Pancreas (tissue), 10 donors: ENCODE measurements at regions not wholly inside any gene's neighbourhood (a gene's known extent, or its start where the extent isn't known, plus 50 kb on each side); places are given as distances from the start of the nearest gene placed in this dataset.

Source experiments
- ATAC-seq, 4 donors: fragments of 200-7000 bp; cut with Tn5 transposase; one replicate each; pipeline versions ENCODE4 v1.8.0 to v1.9.1; 2020; ENCODE audit warnings: mild to moderate bottlenecking in 4 of 4, moderate library complexity in 4 of 4
- DNase-seq, 6 donors: peaks; one replicate each; pipeline ENCODE4 v3.0.0-alpha.2; 2020
- FAIRE-seq: peaks from 2 replicates; lab custom pipeline; 2012; peaks lifted over from hg19 to GRCh38; lab: Jason Lieb, UNC
- H3K27ac ChIP-seq, 4 donors: fragments of 200-600 bp; sonication (generic); 1 replicate in 3 of 4; 2 replicates in 1 of 4; pipeline versions ENCODE4 v1.5.0 to v1.8.0; 2020
- H3K27me3 ChIP-seq, 4 donors: fragments of 200-600 bp; one replicate each; pipeline ENCODE4 v1.8.0; 2021
- H3K36me3 ChIP-seq, 3 donors: fragments of 200-600 bp; sonication (generic) in 1 of 3; one replicate each; pipeline versions ENCODE4 v1.5.0 to v1.8.0; 2020 to 2021
- H3K4me1 ChIP-seq, 3 donors: fragments of 200-600 bp; one replicate each; pipeline ENCODE4 v1.8.0; 2021
- H3K4me3 ChIP-seq, 4 donors: fragments of 200-600 bp; sonication (generic) in 2 of 4; one replicate each; pipeline versions ENCODE4 v1.5.0 to v1.8.0; 2020 to 2021
- H3K9me3 ChIP-seq, 4 donors: fragments of 200-600 bp; one replicate each; pipeline ENCODE4 v1.8.0; 2021
- CTCF ChIP-seq, 4 donors: fragments of 200-600 bp; sonication (generic) in 3 of 4; IDR thresholded peaks; one replicate each; pipeline versions ENCODE4 v1.5.0 to v1.8.0; 2021; ENCODE audit warnings: antibody characterized with exemption in 4 of 4
- WGBS, 2 donors: extraction: QIAGEN DNeasy Blood & Tissue Kit; methylation state at CpG; one replicate each; pipeline ENCODE4 v1.1.7; 2013; 5-methylcytosine and 5-hydroxymethylcytosine counted together
- intact Hi-C, 3 donors: fragments of 100-400 bp; cut with DNase I; formaldehyde crosslinking; loops; one replicate each; pipeline versions ENCODE4 v1.11.1 to v1.14.2; 2022
- donor health status: healthy with polysubstance abuse.
- donor health status: DM: no; HTN: no; CAD: no; lungs with moderate emphysema.
- donor health status: DM: no; HTN: no; CAD: no.
- donor health status: control.
- donor health status: control.
- donor health status: Bipolar disorder and iron deficiency.
- donor health status: DM: yes; HTN: yes; CAD: no.
- donor health status: DM: no; HTN: no; CAD: no.
- donor health status: DM: no; HTN: no; CAD: no.
- donor health status: DM: yes; HTN: yes; CAD: no.

DNA sequence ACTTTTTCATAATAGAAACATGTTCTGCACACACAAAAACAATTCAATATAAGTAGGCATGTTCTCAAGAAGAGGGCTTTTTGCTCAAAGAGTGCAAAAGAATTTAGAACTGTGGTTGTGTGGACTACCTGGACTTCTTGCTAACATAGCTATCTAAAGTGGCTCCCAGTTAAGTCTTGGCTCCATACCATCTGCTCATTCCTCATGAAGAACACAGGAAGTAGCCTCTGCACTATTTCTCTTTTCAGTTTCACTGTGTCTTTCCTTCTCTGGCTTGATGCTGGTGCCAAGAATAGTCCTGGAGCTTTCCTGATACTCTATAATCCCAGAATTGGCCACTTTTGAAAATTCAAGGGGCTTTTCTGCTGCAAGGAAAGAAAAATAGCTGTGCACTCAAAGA lies 127.4 kb downstream of the CCER1 start:
- DNase-seq (no peak), ATAC-seq (no peak), FAIRE-seq (no peak)
- intact Hi-C loops = no loop called here
- H3K9me3 ChIP-seq = no peaks in the 10 kb centered on the region
- H3K4me3 ChIP-seq = no peak overlapping the region
- TF ChIP-seq CTCF (IDR thresholded peaks at IDR 0.05) = no peak
- H3K36me3 ChIP-seq = no peaks in the 10 kb centered on the region
- no peaks in the 10 kb centered on the region for H3K4me1 ChIP-seq
- H3K27me3 ChIP-seq = no peaks in the 10 kb centered on the region
- no peak overlapping the region for H3K27ac ChIP-seq

DNA sequence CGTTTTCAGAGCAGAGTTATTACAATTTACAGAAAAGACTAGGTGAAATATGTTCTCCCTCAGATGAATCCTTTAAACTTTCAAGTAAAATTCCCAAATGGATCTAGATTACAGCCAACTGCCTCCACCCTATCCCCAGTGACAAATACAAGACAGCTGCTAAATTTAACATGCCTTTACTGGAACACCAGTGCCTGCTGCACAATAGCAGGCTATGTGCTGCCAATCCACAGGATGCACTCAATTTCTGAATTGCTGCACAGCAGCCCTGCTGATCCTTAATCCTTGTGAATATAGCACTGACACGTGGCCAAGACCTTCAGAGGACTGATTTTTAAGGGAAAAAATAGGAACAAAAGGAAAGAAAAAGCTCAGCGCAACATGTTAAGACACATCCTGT lies 128.9 kb downstream of the CCER1 start:
- Histone ChIP-seq H3K36me3 (no peaks in the 10 kb centered on the region), H3K27me3 (no peaks in the 10 kb centered on the region), H3K4me1 (no peaks in the 10 kb centered on the region), H3K4me3 (no peak overlapping the region), H3K27ac (no peak overlapping the region), H3K9me3 (no peaks in the 10 kb centered on the region)
- WGBS, 2 donors = 76 to 84% methylated on average over 3 of the region's 3 CpGs
- ATAC-seq (no peak), FAIRE-seq (no peak), DNase-seq (no peak)
- intact Hi-C loops = no loop called here
- no peak for TF ChIP-seq CTCF (IDR thresholded peaks at IDR 0.05)

GRCh38 chr12:90823859-90824258 lies 131.1 kb downstream of the CCER1 start:
- Histone ChIP-seq H3K4me1 (no peaks in the 10 kb centered on the region), H3K27ac (no peak overlapping the region), H3K4me3 (no peak overlapping the region), H3K9me3 (no peaks in the 10 kb centered on the region), H3K36me3 (no peaks in the 10 kb centered on the region), H3K27me3 (no peaks in the 10 kb centered on the region)
- DNase-seq (peak in 3 of 6 donors; percentile 11 to 49 (median 44)), FAIRE-seq (no peak), ATAC-seq (no peak)
- no peak for TF ChIP-seq CTCF (IDR thresholded peaks at IDR 0.05)
- intact Hi-C loops = no loop called here
- 90 to 96% methylated on average over 32 of the region's 32 CpGs for WGBS, 2 donors

- H3K4me3 ChIP-seq = no peak overlapping the region
- DNase-seq = no peak
- no peaks in the 10 kb centered on the region for H3K4me1 ChIP-seq
- ATAC-seq = no peak
- intact Hi-C loops = no loop called here
- TF ChIP-seq CTCF (IDR thresholded peaks at IDR 0.05) = no peak
- no peak overlapping the region for H3K27ac ChIP-seq
- no peaks in the 10 kb centered on the region for H3K36me3 ChIP-seq
- H3K27me3 ChIP-seq = no peaks in the 10 kb centered on the region
- FAIRE-seq = no peak
- H3K9me3 ChIP-seq = no peaks in the 10 kb centered on the region
Observed at GRCh38 chr12:90819709-90820108, 135.3 kb downstream of the CCER1 start.

GRCh38 chr12:90816353-90817089 lies 138.5 kb downstream of the CCER1 start:
- H3K27ac ChIP-seq = no peak overlapping the region
- DNase-seq (no peak), FAIRE-seq (no peak), ATAC-seq (no peak)
- intact Hi-C loops = no loop called here
- no peaks in the 10 kb centered on the region for H3K36me3 ChIP-seq
- H3K27me3 ChIP-seq = no peaks in the 10 kb centered on the region
- no peak for TF ChIP-seq CTCF (IDR thresholded peaks at IDR 0.05)
- H3K4me3 ChIP-seq = no peak overlapping the region
- no peaks in the 10 kb centered on the region for H3K9me3 ChIP-seq
- 47 to 61% methylated on average over 3 of the region's 3 CpGs for WGBS, 2 donors
- no peaks in the 10 kb centered on the region for H3K4me1 ChIP-seq
